DMS53 treated with DMSO at 0.1 percent for 48 hours (cell line): ENCODE measurements at regions not wholly inside any gene's neighbourhood (a gene's known extent, or its start where the extent isn't known, plus 50 kb on each side); places are given as distances from the start of the nearest gene placed in this dataset.
"Not testable (repeated sequence)": the region's sequence is repeated elsewhere in the genome, so short reads cannot be mapped to it uniquely, and the experiment has no call there.

Experiments
- DNase-seq: peaks from one replicate; lab custom pipeline; 2025; ENCODE audit not compliant: unreplicated experiment; lab: John Stamatoyannopoulos, UW

- DNase-seq: not testable (repeated sequence)
Measured at GRCh38 chr22:25348996-25349395, 129.6 kb downstream of the CRYBB2 start.

- no peak for DNase-seq
Measured at GRCh38 chr22:25350551-25350971, 131.1 kb downstream of the CRYBB2 start.

DNA sequence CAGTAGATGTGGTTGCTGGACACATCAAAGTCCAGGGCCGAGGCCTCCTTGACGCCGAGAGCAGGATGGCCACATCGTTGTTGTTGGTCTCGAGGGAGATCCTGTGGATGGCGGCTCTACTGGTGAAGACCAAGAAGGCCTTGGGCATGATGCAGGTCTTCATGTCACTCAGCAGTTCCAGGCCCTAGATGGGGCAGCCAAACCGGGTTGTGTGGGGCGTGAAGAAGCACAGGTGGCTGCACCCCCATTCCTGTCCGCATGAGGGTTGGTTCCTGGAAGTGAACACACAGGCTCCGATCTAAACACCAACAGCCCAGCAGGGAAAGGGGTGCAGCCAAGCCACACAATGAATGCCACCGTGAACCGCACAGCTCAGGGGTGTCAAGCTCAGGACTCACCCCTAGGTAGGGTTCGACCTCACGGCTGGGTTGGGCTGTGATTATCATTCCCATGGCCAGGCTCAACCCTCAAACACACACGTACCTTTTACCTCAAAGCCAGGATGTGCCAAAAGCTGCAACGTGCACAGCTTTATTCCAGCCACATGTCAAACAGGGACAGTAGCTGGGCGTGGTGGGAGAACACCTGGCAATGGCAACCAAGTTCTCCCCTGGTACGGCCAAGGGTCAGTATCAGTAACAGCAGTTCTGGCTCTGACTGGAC, 132.3 kb downstream of the CRYBB2 start:
- DNase-seq: no peak

DNA sequence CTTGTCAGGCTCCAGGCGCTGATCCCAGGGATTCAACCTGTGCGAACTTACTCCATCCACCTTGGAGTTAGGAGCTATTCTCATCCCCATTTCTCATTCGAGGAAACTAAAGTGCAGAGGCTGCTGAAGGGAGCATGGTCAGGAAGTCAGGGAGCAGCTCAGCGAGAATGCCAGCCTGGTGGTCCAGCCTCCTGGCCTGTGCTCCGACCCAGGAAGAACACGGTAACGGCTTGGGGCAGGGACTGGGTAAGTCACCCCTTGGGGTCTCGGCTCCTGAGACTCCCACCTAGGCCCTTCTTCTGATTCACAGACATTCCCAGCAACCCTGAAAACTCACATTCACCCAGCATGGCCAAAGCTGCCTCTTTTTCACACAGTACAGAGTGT, 132.8 kb downstream of the CRYBB2 start:
- no peak for DNase-seq

- DNase-seq: no peak
Measured at GRCh38 chr22:25353516-25354445, 134.3 kb downstream of the CRYBB2 start.

DNA sequence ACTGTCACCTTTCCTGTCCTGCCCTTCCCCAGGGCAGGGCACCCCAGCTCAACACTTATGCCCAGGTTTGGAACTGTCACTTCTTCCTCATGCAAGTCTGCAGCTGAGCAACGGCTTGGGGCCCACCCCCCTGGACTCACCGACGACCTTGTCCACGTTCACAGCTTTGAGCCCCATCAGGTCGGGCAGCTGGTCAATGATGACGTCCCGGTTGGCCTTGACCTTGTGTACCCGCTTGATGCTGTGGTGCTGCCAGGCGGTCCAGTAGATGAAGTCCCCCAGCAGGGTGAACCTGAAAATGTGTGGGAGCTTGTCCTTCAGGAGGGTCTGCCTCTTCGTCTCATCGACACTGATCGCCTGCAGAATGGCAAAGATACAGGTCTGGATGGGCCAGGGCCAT, 135.0 kb downstream of the CRYBB2 start:
- no peak for DNase-seq

- no peak for DNase-seq
Measured at GRCh38 chr22:25357132-25357455, 137.7 kb downstream of the CRYBB2 start.

DNA sequence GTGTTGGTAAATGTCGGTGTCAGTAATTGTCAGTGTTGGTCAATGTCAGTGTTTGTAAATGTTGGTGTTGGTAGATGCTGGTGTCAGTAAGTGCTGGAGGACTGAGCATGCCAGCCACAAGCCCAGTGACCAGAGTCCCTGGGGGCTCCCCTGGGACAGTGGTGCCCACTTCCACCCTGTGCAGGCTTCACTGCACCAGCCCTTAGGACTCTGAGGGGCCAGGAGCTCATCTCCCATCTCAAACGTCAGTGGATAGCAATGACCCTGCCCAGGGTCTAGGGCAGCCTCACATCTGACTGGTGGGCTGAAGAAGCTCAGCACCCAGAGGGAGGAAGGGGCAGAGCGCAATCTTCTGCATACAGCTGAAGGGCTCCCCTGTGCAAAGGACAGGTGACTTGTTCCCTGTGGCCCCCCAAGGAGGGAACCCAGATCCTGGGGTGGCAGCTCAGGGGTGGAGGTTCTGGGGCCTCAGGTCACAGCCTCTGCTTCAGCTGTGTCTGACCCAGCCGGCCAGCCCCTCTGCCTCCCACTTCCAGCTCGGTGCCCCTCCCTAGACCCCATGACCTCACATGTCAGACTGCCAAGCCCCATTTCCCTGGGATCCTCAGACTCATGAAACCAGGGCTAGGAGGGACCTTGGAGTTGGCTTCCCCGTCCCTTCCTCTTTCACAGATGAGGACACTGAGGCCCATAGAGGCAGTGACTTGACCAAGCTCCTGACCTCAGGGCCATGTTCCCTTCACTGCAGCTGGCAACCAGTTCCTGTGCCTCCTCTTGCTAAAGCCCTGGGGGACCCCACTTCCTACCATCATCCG, 138.4 kb downstream of the CRYBB2 start:
- DNase-seq: no peak

- no peak for DNase-seq
Measured at GRCh38 chr22:25358421-25359170, 139.2 kb downstream of the CRYBB2 start.

DNA sequence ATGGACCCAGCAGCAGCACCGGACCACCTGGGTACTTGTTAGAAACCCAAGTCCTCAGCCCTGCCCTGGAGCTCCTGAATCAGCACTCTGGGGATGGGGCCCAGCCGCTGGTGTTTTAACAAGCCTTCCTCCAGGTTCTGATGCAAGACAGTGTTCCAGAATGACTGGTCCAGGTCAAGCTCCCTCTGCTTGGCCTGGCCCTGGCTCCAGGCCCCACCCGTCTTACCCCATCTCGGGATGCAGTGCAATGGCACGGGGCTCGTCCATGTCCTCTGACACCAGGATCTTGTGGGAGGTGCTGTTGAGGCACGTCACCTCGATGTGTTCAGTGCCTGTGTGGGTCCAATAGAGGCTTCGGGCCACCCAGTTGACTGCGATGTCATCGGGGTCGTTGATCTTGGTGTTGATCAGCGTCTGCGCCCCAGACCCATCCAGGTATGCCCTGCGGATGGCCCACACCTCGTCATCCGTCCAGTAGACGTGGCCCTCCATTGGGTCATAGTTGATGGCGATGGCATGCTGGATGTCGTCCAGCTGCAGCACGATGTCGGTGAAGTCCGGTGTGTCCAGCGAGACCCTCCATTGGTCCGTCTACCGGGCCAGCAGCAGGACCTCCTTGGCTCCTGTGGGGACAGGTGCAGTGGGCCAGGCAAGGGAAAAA, 140.3 kb downstream of the CRYBB2 start:
- DNase-seq: no peak

- no peak for DNase-seq
Measured at GRCh38 chr22:25360411-25360810, 141.0 kb downstream of the CRYBB2 start.

DNA sequence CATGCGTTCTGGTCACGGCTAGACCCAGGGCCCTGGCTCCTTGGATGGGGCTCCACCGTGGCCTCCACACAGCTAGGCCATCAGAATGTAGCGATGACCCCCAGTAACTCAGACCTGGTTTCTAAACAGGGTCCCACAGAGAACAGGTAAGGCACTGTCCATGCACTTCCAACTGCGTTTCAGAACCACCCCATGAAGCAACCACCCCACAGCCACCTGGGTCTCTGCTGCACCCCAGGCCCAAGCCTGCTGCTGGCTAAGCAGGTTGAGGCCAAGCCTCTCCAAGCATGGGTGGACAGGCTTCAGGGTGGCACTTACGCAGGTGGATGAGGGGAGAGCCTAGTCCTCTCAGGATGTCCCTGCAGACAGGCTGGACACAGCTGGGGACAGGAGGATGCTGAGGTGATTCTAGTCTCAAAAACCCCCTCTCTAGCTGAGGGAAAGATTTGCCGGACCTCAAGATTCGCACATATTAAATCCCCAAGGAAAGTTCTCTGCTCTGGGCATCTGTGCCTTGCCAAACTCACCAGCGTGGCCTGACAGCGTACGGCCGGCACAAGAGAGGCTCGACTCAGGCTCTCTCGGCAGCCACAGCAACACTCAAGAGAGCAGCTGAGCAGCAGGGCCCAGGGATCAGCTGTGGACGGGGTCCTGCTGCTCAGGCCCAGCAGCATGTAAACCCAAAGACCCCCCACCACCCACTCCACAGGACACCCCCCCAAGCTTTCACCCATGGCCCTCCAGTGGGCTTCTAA, 141.6 kb downstream of the CRYBB2 start:
- DNase-seq: no peak

- no peak for DNase-seq
Measured at GRCh38 chr22:25361899-25362214, 142.4 kb downstream of the CRYBB2 start.

DNA sequence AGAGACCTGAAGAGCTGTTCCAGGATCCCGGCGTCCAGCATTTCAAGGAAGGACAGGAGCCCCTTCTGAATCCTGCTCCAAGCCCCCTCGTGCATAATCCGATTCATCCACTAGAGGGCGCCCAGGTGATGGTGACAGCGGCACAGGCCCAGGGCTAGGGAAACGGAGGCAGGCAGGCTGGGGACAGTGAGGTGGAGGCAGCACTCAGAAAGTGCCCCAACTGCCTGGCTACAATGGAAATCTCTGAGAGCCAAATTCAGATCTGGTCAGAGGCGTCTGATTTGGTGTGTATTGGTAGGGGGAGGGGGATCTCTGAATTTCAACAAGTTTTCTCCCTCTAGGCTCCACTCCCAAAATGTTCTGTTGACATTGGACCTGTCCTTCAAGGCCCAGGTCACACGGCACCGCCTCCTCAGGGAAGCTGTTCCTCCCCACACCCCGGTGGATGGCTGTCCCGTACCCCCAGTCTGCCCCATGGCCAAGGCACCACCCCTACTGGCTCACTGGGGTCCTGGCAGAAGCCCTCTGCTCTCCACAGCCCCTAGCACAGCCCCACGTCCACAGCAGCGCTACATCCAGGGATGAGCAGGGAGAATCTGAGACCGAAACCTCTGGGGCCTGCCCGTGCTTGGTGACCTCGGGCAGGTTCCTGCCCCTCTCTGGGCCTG, 142.9 kb downstream of the CRYBB2 start:
- no peak for DNase-seq

GRCh38 chr22:25362883-25363240, 143.4 kb downstream of the CRYBB2 start:
- no peak for DNase-seq

- DNase-seq: no peak
Measured at GRCh38 chr22:25363474-25363873, 144.0 kb downstream of the CRYBB2 start.

DNA sequence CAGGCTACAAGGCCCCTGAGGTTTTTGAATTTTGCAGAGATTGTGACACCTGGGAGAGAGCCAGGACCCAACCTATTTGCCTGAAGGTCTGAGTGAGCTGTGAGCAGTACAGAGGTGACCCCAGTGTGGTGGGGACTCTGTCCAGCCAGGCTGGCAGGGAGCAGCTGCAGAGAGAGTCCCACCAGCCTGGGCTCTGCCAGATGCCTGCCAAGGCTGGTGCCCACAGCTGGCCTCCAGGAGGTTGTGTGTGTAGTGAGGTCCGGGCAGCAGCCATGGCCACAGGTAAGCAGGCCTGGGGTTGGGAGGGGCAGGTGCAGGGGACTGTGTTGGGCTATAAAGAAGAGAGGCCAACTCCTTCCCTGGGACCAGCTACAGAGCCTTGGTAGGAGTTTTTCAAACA, 144.8 kb downstream of the CRYBB2 start:
- DNase-seq: no peak

GRCh38 chr22:25364736-25365241, 145.3 kb downstream of the CRYBB2 start:
- DNase-seq: no peak
